ENCODE measurements at regions not wholly inside any gene's neighbourhood (a gene's known extent, or its start where the extent isn't known, plus 50 kb on each side); places are given as distances from the start of the nearest gene placed in this dataset.

- TF ChIP-seq CTCF (IDR thresholded peaks at IDR 0.05) (no peak), SMC3 (IDR thresholded peaks at IDR 0.05) (no peak), POLR2A (IDR thresholded peaks at IDR 0.05; ENCODE audit: low read length) (no peak), MAX (IDR thresholded peaks at IDR 0.05) (no peak), RARB (CRISPR knock-in tag; IDR thresholded peaks at IDR 0.05) (no peak), HDAC2 (IDR thresholded peaks at IDR 0.05) (no peak), MAFK (IDR thresholded peaks at IDR 0.05; ENCODE audit: partially characterized antibody) (no peak), NR3C1 (IDR thresholded peaks at IDR 0.05) (no peak), CHD2 (IDR thresholded peaks at IDR 0.05; ENCODE audit: low read length, partially characterized antibody) (no peak)
These were observed 87.7 kb upstream of the AMOTL1 start for GRCh38 chr11:94680426-94680825.
